GM23248 (cell line): ENCODE measurements at regions not wholly inside any gene's neighbourhood (a gene's known extent, or its start where the extent isn't known, plus 50 kb on each side); places are given as distances from the start of the nearest gene placed in this dataset.

ENCODE experiments used
- EZH2 ChIP-seq: fragments of 200-600 bp; sonication (generic); IDR thresholded peaks from 2 replicates; pipeline ENCODE4 v1.6.1; 2018; ENCODE audit warnings: antibody characterized with exemption, mild to moderate bottlenecking; ENCODE audit not compliant: insufficient read depth, poor library complexity, severe bottlenecking
- EZH2phosphoT487 ChIP-seq: fragments of 200-600 bp; sonication (generic); IDR thresholded peaks from 2 replicates; pipeline ENCODE4 v1.6.1; 2018; ENCODE audit warnings: antibody characterized with exemption, moderate library complexity, mild to moderate bottlenecking, low read depth; ENCODE audit not compliant: insufficient read depth

DNA sequence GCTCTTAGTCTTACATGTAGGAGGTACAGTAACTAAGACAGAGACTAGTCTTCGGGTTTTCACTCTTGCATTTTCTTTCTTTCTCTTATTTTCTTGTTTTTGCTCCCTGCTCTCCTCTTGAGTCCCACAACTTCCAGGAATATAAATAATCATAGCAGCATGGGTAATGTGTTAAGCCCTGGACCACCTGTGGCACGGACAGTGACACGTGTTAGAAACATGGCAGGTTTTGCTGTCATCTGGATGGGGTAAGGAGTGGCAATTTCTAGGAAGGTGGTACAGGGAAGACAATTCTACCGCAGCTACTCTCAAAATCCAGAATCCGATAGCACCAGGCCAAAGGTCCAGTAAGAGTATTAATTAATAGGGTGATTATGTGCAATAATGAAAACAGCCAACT is 237.5 kb upstream of the FAM98A start:
- TF ChIP-seq EZH2 (no peak), EZH2phosphoT487 (no peak)
